ENCODE measurements at regions not wholly inside any gene's neighbourhood (a gene's known extent, or its start where the extent isn't known, plus 50 kb on each side); places are given as distances from the start of the nearest gene placed in this dataset.
"Not testable (repeated sequence)": the region's sequence is repeated elsewhere in the genome, so short reads cannot be mapped to it uniquely, and the experiment has no call there.

- DNase-seq (ENCODE audit: low spot score): no peak
Measured at GRCh38 chr15:55126111-55126510, 70.6 kb downstream of the RSL24D1 start.

GRCh38 chr15:55124616-55125015, 72.1 kb downstream of the RSL24D1 start:
- no peak for DNase-seq (ENCODE audit: low spot score)

GRCh38 chr15:55118344-55118870, 78.3 kb downstream of the RSL24D1 start:
- no peak for DNase-seq (ENCODE audit: low spot score)

GRCh38 chr15:55116636-55117035, 80.1 kb downstream of the RSL24D1 start:
- no peak for DNase-seq (ENCODE audit: low spot score)

GRCh38 chr15:55113736-55114135, 83.0 kb downstream of the RSL24D1 start:
- DNase-seq (ENCODE audit: low spot score): no peak

GRCh38 chr15:55112706-55113105, 84.0 kb downstream of the RSL24D1 start:
- no peak for DNase-seq (ENCODE audit: low spot score)

GRCh38 chr15:55110446-55110845, 86.3 kb downstream of the RSL24D1 start:
- DNase-seq (ENCODE audit: low spot score): peak; percentile 29

GRCh38 chr15:55108858-55109518, 87.8 kb downstream of the RSL24D1 start:
- DNase-seq (ENCODE audit: low spot score): peak; percentile 81

GRCh38 chr15:55108448-55108847, 88.3 kb downstream of the RSL24D1 start:
- no peak for DNase-seq (ENCODE audit: low spot score)

GRCh38 chr15:55106155-55106554, 90.6 kb downstream of the RSL24D1 start:
- DNase-seq (ENCODE audit: low spot score): no peak

GRCh38 chr15:55094136-55094535, 102.6 kb downstream of the RSL24D1 start:
- DNase-seq (ENCODE audit: low spot score): no peak

- DNase-seq (ENCODE audit: low spot score): no peak
Measured at GRCh38 chr15:55088207-55088606, 108.5 kb downstream of the RSL24D1 start.

- no peak for DNase-seq (ENCODE audit: low spot score)
Measured at GRCh38 chr15:55084673-55085072, 112.1 kb downstream of the RSL24D1 start.

- no peak for DNase-seq (ENCODE audit: low spot score)
Measured at GRCh38 chr15:55084216-55084615, 112.5 kb downstream of the RSL24D1 start.

- DNase-seq (ENCODE audit: low spot score): not testable (repeated sequence)
Measured at GRCh38 chr15:55077052-55077451, 119.7 kb downstream of the RSL24D1 start.

GRCh38 chr15:55074431-55074830, 122.3 kb downstream of the RSL24D1 start:
- DNase-seq (ENCODE audit: low spot score): no peak

- not testable (repeated sequence) for DNase-seq (ENCODE audit: low spot score)
Measured at GRCh38 chr15:55063970-55064369, 132.8 kb downstream of the RSL24D1 start.

- no peak for DNase-seq (ENCODE audit: low spot score)
Measured at GRCh38 chr15:55060836-55061235, 135.9 kb downstream of the RSL24D1 start.

GRCh38 chr15:55056500-55056899, 140.2 kb downstream of the RSL24D1 start:
- no peak for DNase-seq (ENCODE audit: low spot score)

- DNase-seq (ENCODE audit: low spot score): no peak
Measured at GRCh38 chr15:55044162-55044561, 152.6 kb downstream of the RSL24D1 start.

GRCh38 chr15:55037071-55037470, 159.7 kb downstream of the RSL24D1 start:
- no peak for DNase-seq (ENCODE audit: low spot score)

- DNase-seq (ENCODE audit: low spot score): no peak
Measured at GRCh38 chr15:55035749-55036148, 161.0 kb downstream of the RSL24D1 start.

- no peak for DNase-seq (ENCODE audit: low spot score)
Measured at GRCh38 chr15:55033574-55033973, 163.2 kb downstream of the RSL24D1 start.

GRCh38 chr15:55031727-55032126, 165.0 kb downstream of the RSL24D1 start:
- DNase-seq (ENCODE audit: low spot score): no peak
